ENCODE measurements at regions not wholly inside any gene's neighbourhood (a gene's known extent, or its start where the extent isn't known, plus 50 kb on each side); places are given as distances from the start of the nearest gene placed in this dataset.

DNA sequence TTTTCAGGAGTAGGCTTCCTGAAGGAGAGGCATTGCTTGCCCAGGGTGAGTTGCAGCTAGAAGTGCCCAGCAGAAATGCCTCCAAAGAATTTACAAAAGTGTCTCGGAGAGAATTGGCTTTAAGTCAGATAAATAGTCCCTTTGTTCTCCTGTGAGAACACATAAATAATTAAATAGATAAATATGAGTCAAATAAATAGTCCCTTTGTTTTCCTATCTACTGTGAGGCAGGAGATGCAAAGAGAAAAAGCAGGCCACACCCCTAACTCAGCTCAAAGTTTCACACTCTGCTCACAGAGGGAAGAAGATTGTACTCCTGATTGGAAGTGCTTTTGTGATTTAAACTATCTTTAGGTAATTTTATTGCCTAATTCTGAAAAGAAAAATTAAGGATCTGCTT lies 180.7 kb upstream of the PRSS16 start:
- dilution Hi-C loops (cut with HindIII; ENCODE audit: low sequenced_read_pairs, unreplicated experiment) (no loop called here), in situ Hi-C loops (cut with MboI; ENCODE audit: low sequenced_read_pairs) (no loop called here), intact Hi-C loops (cut with micrococcal nuclease) (no loop called here)
- H3K9ac ChIP-seq (ENCODE audit: low read depth, low read length), result no peak overlapping the region
- no peak overlapping the region for H3K4ac ChIP-seq (ENCODE audit: low read depth, low read length)
- ATAC-seq (ENCODE audit: low read depth), result no peak
- no peak overlapping the region for H3K18ac ChIP-seq (ENCODE audit: low read depth, low read length)
- TF ChIP-seq MAZ (IDR thresholded peaks at IDR 0.05; ENCODE audit: borderline replicate concordance, low read depth, low read length), result no peak
- TF ChIP-seq, protein P1, sequence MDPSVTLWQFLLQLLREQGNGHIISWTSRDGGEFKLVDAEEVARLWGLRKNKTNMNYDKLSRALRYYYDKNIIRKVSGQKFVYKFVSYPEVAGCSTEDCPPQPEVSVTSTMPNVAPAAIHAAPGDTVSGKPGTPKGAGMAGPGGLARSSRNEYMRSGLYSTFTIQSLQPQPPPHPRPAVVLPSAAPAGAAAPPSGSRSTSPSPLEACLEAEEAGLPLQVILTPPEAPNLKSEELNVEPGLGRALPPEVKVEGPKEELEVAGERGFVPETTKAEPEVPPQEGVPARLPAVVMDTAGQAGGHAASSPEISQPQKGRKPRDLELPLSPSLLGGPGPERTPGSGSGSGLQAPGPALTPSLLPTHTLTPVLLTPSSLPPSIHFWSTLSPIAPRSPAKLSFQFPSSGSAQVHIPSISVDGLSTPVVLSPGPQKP (IDR thresholded peaks at IDR 0.05; ENCODE audit: borderline replicate concordance, low read depth, low read length), result no peak
- TF ChIP-seq, protein P2, sequence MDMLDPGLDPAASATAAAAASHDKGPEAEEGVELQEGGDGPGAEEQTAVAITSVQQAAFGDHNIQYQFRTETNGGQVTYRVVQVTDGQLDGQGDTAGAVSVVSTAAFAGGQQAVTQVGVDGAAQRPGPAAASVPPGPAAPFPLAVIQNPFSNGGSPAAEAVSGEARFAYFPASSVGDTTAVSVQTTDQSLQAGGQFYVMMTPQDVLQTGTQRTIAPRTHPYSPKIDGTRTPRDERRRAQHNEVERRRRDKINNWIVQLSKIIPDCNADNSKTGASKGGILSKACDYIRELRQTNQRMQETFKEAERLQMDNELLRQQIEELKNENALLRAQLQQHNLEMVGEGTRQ (IDR thresholded peaks at IDR 0.05; ENCODE audit: low read depth, low read length), result no peak
- no peak for TF ChIP-seq FOS (IDR thresholded peaks at IDR 0.05; ENCODE audit: low read depth, low read length)
- no peak for TF ChIP-seq RFX5 (IDR thresholded peaks at IDR 0.05; ENCODE audit: low read depth, low read length)
- TF ChIP-seq NFE2L2 (IDR thresholded peaks at IDR 0.05; ENCODE audit: low read depth, low read length), result no peak
- TF ChIP-seq MXI1 (IDR thresholded peaks at IDR 0.05; ENCODE audit: borderline replicate concordance, low read depth, low read length), result no peak
- no peak for TF ChIP-seq RAD21 (IDR thresholded peaks at IDR 0.05; ENCODE audit: low read length)
- TF ChIP-seq MAFK (IDR thresholded peaks at IDR 0.05; ENCODE audit: low read depth, low read length), result no peak
- no peak for TF ChIP-seq CHD1 (IDR thresholded peaks at IDR 0.05; ENCODE audit: low read depth, low read length)
- TF ChIP-seq CEBPB (IDR thresholded peaks at IDR 0.05; ENCODE audit: low read depth, low read length), result no peak
- no peak for TF ChIP-seq SMC3 (IDR thresholded peaks at IDR 0.05; ENCODE audit: low read depth, low read length)
- TF ChIP-seq, protein P3, sequence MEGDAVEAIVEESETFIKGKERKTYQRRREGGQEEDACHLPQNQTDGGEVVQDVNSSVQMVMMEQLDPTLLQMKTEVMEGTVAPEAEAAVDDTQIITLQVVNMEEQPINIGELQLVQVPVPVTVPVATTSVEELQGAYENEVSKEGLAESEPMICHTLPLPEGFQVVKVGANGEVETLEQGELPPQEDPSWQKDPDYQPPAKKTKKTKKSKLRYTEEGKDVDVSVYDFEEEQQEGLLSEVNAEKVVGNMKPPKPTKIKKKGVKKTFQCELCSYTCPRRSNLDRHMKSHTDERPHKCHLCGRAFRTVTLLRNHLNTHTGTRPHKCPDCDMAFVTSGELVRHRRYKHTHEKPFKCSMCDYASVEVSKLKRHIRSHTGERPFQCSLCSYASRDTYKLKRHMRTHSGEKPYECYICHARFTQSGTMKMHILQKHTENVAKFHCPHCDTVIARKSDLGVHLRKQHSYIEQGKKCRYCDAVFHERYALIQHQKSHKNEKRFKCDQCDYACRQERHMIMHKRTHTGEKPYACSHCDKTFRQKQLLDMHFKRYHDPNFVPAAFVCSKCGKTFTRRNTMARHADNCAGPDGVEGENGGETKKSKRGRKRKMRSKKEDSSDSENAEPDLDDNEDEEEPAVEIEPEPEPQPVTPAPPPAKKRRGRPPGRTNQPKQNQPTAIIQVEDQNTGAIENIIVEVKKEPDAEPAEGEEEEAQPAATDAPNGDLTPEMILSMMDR (conservative IDR thresholded peaks at IDR 0.05; ENCODE audit: low read depth, low read length), result no peak
- TF ChIP-seq RCOR1 (IDR thresholded peaks at IDR 0.05; ENCODE audit: insufficient replicate concordance, low read length), result no peak
- TF ChIP-seq POLR2A (IDR thresholded peaks at IDR 0.05; ENCODE audit: low read depth, low read length), result no peak
- TF ChIP-seq BHLHE40 (IDR thresholded peaks at IDR 0.05; ENCODE audit: low read depth, low read length), result no peak
- no peak overlapping the region for H3K23ac ChIP-seq (ENCODE audit: low read depth, low read length)
- H3K4me1 ChIP-seq (ENCODE audit: control insufficient read depth, insufficient read depth, low read length), result no peaks in the 10 kb centered on the region
- H3K14ac ChIP-seq (replicated peaks; ENCODE audit: low read depth, low read length), result no peak overlapping the region
- no peak overlapping the region for H2BK20ac ChIP-seq (ENCODE audit: low read depth, low read length)
- H3K9me3 ChIP-seq (ENCODE audit: control insufficient read depth, insufficient read depth, low read length), result no peaks in the 10 kb centered on the region
- no peak overlapping the region for H4K5ac ChIP-seq (ENCODE audit: low read depth, low read length)
- no TSS peak for BruUV-seq (replicated peaks)
- H2BK120ac ChIP-seq (ENCODE audit: low read depth, low read length), result no peak overlapping the region
- no peak overlapping the region for H3K4me3 ChIP-seq (ENCODE audit: insufficient read depth, low read depth, low read length)
- no peak overlapping the region for H2AK9ac ChIP-seq (replicated peaks; ENCODE audit: low read depth, low read length, poor library complexity)
- WGBS, 2 experiments (ENCODE audit: extremely low coverage in 2 of 2, insufficient read length in 1 of 2), result no CpG with 5 or more reads among the region's 1 CpG
- H2AK5ac ChIP-seq (ENCODE audit: low read depth, low read length), result no peak overlapping the region
- ChIA-PET POLR2A (ENCODE audit: unreplicated experiment) (no interaction called here), CTCF (no interaction called here)
- H3K79me1 ChIP-seq (ENCODE audit: low read depth in 1 of 2, low read length in 2 of 2), result no peaks in the 10 kb centered on the region
- no peak overlapping the region for H2BK5ac ChIP-seq (ENCODE audit: low read depth, low read length, poor library complexity, severe bottlenecking)
- H2BK15ac ChIP-seq (ENCODE audit: low read depth, low read length), result no peak overlapping the region
- no peak overlapping the region for H2AFZ ChIP-seq (replicated peaks; ENCODE audit: low read length, poor library complexity)
- H3K9me1 ChIP-seq (ENCODE audit: insufficient read depth, low read length), result no peaks in the 10 kb centered on the region
- H3K4me2 ChIP-seq (ENCODE audit: low read depth, low read length), result no peak overlapping the region
- H4K8ac ChIP-seq (ENCODE audit: low read depth in 2 of 2, low read length in 2 of 2), result no peak overlapping the region
- no peaks in the 10 kb centered on the region; the same call in none of the 2 replicates for H3K27me3 ChIP-seq (ENCODE audit: control insufficient read depth, insufficient read depth, low read length)
- no peak overlapping the region for H3K27ac ChIP-seq (ENCODE audit: insufficient read depth, low read length)
- no peaks in the 10 kb centered on the region for H3K36me3 ChIP-seq (ENCODE audit: control insufficient read depth, insufficient read depth, low read length)
- H3K56ac ChIP-seq (ENCODE audit: extremely low read depth, insufficient read depth, low read length), result no peak overlapping the region
- no peaks in the 10 kb centered on the region for H4K20me1 ChIP-seq (ENCODE audit: insufficient read depth, low read length)
- DNase-seq, result no peak
- no peak overlapping the region for H4K91ac ChIP-seq (ENCODE audit: insufficient read depth, low read depth, low read length)

Data from IMR-90 (cell line).